HG02885 (cell line): ENCODE measurements at regions not wholly inside any gene's neighbourhood (a gene's known extent, or its start where the extent isn't known, plus 50 kb on each side); places are given as distances from the start of the nearest gene placed in this dataset.
"Not testable (repeated sequence)": the region's sequence is repeated elsewhere in the genome, so short reads cannot be mapped to it uniquely, and the experiment has no call there.

ENCODE experiments used
- ATAC-seq: cut with Tn5 transposase; IDR thresholded peaks from one replicate; pipeline ENCODE4 v1.9.1; 2021; ENCODE audit warnings: mild to moderate bottlenecking; ENCODE audit not compliant: unreplicated experiment, poor library complexity

GRCh38 chr11:97684486-97685439, 1295.0 kb downstream of the JRKL start:
- no peak for ATAC-seq

GRCh38 chr11:97685695-97686094, 1295.9 kb downstream of the JRKL start:
- no peak for ATAC-seq

- no peak for ATAC-seq
Measured at GRCh38 chr11:97687111-97687510, 1297.3 kb downstream of the JRKL start.

DNA sequence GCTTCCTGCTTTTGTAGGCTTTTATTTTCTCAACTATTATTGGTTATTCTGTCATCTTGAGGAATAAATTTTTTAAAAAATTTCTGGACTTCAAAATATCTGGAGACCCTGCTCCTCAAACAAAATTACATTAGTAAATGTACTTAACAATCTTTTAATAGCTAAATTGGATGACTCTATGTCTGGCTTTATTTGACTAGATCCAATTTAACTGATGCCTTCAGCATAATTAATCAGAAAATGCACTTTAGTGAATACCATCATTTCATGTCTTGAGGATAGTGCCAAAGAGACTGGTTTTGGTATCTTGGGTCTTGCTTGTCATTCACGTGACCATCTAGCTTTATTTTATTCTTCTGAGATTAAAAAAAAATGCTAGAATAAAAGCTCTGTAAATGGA, 1301.2 kb downstream of the JRKL start:
- ATAC-seq, result no peak

DNA sequence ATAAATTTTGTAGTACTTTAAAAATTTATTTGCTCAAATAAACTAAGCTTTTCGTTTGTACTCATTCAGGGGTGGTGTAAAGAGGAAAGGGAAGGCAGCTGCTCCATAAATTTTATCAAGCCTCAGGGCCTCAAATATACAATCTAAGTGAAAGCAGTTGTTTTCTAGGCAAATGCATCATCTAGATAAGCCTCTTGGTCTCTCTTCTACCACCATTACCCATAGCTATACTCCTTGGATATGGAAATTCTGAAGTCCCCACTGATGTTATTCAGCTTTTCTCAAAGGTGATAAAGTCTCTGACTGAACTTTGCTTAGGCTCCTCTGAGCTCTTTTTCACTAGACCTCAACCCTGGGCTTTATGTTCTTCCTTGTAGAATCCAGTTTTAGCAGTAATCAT, 1313.1 kb downstream of the JRKL start:
- no peak for ATAC-seq

- ATAC-seq, result no peak
Measured at GRCh38 chr11:97703851-97704250, 1314.0 kb downstream of the JRKL start.

DNA sequence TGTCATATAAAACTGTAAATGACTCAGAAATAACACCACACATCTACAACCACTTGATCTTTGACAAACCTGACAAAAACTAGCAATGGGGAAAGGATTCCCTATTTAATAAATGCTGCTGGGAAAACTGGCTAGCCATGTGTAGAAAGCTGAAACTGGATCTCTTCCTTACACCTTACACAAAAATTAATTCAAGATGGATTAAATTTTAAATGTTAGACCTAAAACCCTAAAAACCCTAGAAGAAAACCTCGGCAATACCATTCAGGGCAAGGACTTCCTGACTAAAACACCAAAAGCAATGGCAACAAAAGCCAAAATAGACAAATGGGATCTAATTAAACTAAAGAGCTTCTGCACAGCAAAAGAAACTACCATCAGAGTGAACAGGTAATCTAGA, 1315.3 kb upstream of the CNTN5 start:
- ATAC-seq, result not testable (repeated sequence)

DNA sequence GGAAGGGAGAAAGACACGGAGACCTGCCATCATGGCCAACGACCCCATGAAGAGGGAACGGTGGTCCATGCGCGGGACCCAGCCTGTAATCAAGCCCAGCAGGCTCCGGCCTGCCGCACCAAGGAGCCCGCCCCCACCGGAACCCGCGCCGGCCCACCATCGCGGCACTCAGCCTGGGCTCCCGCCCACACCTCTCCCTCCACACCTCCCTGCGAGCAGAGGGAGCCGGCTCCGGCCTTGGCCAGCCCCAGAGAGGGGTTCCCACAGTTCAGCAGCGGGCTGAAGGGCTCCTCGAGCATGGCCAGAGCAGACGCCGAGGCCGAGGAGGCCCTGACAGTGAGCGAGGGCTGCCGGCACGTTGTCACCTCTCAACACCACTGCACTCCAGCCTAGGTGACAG, 1302.8 kb upstream of the CNTN5 start:
- ATAC-seq, result no peak

- ATAC-seq, result no peak
Measured at GRCh38 chr11:97722065-97722464, 1298.7 kb upstream of the CNTN5 start.

- no peak for ATAC-seq
Measured at GRCh38 chr11:97722721-97723120, 1298.0 kb upstream of the CNTN5 start.

DNA sequence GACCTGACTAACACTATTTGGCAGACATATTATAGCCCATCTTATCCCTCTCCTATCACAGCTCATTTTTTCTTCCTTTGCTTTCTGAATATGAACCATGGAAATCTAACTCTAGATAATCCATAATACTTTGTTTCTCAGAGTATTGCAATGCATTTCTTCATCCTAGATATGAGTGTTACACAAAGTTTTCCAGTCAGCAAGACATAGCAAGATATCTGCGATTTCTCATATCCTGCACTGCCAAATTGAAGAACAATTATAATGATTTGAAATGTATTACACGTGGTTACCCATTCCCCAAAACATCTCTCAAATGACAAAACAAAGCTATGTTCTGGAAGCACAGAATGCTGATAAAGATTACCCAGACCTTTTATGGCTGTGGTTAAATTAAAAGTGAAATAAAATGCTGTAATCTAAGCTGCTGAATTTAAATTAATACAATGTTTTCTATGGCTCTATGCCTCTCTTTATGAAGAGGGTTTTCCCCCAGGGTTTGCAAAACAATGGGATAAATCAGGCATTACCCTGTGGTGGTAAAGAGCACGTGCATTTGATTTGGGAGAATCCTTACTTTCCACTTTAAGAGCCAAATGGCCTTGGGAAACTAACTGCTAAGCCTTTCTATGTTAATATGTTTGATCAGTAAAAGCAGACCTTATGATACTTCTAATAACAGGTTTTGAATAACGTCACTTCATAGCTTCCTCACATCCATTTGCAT, 1291.0 kb upstream of the CNTN5 start:
- ATAC-seq, result no peak

DNA sequence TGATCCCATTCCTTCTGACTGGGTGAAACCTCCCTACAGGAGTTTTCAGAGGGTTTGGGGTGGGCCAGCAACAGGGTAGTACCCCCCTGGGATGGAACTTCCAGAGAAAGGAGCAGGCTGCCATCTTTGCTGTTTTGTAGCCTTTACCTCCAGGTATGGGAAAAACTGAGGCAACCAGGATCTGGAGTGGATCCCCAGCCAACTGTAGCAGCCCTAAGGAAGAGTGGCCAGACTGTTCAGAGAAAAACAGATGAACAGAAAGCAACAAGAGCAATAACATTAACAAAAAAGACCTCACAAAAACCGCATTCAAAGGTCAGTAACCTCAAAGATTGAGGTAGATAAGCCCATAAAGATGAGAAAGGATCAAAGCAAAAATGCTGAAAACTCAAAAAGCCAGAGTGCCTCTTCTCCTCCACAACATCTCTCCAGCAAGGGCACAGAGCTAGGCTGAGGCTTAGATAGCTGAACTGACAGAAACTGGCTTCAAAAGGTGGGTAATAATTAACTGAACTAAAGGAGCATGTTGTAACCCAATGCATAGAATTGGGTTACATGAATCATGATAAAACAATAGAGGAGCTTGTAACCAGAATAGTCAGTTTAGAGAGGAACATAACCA, 1288.6 kb upstream of the CNTN5 start:
- no peak for ATAC-seq

- no peak for ATAC-seq
Measured at GRCh38 chr11:97738751-97739150, 1282.0 kb upstream of the CNTN5 start.

- ATAC-seq, result no peak
Measured at GRCh38 chr11:97739932-97740800, 1280.6 kb upstream of the CNTN5 start.

DNA sequence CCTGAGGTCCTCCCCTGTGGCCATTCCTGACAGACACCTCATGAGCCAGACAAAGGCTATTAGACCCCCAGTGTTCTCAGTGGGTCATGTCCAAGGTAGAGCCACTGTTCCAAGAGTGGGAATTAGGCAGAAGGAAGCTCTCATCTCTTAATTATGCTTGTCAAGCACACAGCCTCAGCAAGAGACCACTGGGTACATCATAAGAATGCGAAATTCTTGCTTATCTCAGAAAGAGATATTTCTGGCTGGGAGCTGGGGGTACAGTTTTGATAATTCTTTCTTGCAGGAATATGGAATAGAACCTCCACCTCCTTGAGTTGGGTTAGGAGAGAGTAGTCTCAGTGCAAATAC, 1280.0 kb upstream of the CNTN5 start:
- no peak for ATAC-seq

DNA sequence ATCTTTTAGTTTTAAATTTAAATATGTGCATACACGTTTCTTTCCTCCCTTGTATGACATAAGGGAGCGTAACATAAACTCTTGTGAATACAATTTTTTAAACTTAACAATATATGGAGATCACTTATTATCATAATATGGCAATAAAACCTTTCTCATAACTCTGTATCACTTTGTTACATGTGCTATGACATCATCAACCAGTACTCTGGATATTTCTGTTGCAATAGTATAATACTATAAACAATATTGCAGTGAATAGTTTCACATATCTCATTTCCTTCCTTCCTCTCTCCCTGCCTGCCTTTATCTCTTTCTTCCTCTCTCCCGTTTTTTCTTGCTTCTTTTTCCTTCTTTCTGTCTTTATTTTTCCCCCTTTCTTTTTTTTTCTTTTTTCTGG, 1278.0 kb upstream of the CNTN5 start:
- ATAC-seq, result no peak

DNA sequence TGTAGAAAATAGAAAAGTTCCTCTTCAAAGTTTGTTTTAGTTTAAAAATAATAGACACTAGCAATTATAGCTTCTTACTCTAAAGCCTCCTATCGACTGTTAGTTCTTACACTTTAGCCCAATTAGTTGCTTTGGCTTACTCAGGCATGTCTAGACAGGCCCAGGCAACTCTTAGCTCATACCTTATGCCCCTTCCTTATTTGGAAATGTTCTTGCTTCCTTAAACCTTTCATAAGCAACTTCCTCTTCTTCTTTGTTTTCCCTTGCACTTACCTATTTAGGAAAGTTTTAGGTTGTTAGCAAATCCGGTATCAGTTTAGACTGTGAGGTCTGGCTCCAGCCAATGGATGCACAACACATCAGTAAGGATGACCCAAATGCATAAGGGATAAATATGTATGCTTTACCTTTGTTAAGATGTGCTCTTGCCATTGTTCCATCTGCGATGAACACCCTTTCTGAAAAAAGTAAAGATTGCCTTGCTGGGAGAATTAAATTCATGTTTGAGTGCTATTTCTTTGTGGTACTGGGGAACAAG, 1277.5 kb upstream of the CNTN5 start:
- no peak for ATAC-seq

DNA sequence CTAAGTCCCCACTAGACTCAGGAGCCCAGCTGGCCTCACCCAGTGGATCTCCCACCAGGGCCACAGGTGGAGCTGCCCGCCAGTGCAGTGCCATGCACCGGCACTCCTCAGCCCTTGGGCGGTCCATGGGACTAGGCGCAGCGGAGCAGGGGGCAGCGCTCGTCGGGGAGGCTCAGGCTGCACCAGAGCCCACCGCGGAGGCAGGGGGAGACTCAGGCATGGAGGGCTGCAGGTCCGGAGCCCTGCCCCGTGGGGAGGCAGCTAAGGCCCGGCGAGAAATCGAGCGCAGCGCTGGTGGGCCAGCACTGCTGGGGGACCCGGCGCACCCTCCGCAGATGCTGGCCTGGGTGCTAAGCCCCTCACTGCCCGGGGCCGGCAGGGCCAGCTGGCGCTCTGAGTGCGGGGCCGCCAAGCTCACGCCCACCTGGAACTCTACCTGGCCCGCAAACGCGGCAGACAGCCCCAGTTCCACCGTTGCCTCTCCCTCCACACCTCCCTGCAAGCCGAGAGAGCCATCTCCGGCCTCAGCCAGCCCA, 1275.2 kb upstream of the CNTN5 start:
- no peak for ATAC-seq

- ATAC-seq, result no peak
Measured at GRCh38 chr11:97746818-97747217, 1273.9 kb upstream of the CNTN5 start.

DNA sequence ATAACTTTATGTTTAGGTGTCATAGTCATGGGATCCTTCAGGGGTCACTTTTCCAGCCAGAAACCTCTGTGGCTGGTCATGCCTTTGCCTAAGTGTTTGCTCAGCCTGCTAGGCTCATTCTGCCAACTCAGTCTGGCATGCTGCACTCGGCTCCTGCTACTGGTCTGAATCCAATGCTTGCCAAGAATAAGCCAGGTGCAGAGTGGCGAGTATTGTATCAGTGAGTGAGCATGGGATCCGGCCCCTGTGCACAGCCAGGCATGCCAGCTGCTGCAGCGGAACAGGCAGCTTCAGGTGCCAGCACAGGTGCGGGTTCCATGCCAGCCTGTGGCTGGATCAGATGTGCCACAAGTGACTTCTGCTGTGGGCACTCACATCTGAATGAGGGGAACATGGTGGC, 1269.3 kb upstream of the CNTN5 start:
- ATAC-seq, result no peak
